T-helper 2 cell (primary cell): ENCODE measurements at regions not wholly inside any gene's neighbourhood (a gene's known extent, or its start where the extent isn't known, plus 50 kb on each side); places are given as distances from the start of the nearest gene placed in this dataset.
"Not testable (repeated sequence)": the region's sequence is repeated elsewhere in the genome, so short reads cannot be mapped to it uniquely, and the experiment has no call there.

Experiments
- DNase-seq, 5 experiments: peaks; one replicate each; pipeline versions ENCODE4 v3.0.0 to v3.0.0-alpha.2; 2012 to 2022

DNA sequence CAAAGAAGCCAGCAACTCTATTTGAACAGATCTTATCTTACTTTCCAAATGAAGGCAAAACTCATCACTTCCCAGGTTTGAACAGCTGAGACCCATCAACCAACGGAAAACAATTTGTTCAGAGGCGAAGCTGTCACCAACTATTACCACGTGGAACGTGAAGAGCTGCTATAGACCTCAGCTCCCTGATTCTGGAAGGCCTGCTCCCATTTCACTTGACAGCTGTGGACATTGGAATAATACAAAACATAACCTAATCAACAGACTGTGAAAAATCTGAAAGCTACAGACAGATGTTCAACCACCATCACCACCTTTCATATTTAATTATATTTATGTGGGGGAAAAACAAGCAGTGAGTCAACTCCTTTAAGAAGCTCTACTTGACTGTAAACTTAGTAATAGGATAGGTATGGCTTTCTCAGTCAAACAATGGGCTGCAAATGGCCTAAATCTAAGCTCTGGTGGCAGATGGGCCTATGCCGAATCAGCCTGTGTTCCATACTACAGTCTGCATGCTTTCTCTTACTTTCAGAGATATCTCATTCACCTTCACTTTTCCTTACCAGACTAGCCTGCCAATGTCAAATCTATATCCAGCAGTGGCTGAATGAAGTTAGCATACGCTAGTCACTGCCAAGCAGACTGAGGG lies 896.4 kb downstream of the TDRD15 start:
- no peak for DNase-seq

DNA sequence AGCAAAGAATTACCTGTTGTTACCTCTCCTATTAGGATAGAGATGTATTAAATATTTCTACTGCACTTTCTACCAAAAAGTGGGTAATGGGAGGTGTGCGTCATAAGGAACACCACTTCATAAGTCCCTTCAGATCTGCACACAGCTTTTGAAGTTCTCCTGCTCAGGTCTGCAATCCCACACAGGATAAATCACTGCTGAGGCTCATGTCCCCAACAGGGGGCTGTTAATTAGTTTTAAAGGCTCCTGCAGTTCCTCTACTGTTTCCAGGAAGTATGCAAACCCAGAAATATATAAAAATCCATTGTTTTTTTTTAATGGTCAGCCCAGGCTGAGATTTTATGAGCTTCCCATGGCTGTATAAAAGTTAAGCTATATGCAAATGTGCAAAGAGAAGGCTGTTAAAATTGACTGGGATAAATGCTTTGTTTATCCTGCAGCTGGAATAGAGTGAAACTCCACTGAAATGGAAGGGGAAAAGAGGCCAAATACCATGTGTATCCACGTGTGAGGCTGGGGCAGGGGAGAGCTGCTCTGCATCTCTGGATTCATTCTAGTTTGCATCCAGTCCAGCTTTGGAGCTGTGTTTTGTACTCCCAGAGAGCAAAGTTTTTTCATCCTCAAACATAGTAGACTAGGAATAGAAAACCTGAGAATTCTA lies 903.7 kb downstream of the TDRD15 start:
- DNase-seq = no peak

DNA sequence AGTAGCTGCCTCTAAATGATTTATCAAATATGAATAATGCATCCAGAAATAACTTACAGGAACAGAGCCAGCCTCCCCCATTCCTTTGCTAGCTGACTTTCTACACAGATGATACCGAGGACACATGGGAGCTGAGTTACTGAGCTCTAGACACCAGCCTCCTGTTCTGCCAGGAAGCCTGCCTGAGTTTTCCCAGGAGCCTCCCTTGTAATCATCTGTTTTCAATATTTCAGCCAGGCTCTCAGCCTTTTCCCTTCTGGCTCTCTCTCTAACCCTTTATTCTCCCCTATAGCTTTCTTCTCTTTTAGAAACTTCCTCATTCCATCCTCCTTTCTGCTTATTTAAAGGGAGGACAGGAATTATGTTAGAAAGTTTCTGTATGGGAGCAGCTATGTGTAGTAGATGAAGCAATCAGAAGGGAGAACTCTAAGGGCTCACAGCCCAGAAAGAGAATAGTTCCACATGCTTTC lies 911.6 kb downstream of the TDRD15 start:
- no peak for DNase-seq

DNA sequence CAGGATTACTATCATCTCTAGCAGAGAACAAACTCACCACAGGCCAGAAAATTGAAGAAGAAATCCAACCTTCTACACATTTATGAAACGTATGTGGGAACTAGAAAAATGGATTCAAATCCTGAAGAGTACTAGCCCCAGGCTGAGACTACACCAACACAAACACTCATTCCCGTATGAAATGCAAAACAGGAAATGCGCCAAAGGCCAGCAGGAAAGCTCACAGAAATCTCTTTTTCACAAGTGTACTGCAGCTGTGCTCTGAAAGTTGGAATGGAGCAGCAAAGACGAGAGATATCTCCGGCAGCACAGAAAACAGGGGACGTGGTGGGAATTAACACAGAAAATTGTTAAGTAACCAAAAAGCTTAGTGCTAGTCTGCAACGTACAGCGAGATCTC lies 913.5 kb downstream of the TDRD15 start:
- no peak for DNase-seq

DNA sequence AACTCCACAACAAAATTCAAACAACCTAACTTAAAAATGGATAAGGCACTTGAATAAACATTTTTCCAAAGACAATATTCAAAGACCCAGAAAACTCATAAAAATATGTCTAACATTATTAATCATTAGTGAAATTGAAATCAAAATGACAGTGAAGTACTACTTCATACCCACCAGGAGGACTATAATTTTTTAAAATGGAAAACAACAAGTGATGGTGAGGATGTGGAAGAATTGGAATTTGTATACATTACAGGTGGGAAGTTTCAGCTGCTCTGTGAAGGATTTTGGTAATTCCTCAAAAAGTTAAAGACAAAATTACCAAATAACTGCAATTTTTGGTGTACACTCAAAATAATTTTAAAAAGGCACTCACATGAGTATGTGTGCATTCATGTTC lies 920.0 kb downstream of the TDRD15 start:
- DNase-seq = no peak

DNA sequence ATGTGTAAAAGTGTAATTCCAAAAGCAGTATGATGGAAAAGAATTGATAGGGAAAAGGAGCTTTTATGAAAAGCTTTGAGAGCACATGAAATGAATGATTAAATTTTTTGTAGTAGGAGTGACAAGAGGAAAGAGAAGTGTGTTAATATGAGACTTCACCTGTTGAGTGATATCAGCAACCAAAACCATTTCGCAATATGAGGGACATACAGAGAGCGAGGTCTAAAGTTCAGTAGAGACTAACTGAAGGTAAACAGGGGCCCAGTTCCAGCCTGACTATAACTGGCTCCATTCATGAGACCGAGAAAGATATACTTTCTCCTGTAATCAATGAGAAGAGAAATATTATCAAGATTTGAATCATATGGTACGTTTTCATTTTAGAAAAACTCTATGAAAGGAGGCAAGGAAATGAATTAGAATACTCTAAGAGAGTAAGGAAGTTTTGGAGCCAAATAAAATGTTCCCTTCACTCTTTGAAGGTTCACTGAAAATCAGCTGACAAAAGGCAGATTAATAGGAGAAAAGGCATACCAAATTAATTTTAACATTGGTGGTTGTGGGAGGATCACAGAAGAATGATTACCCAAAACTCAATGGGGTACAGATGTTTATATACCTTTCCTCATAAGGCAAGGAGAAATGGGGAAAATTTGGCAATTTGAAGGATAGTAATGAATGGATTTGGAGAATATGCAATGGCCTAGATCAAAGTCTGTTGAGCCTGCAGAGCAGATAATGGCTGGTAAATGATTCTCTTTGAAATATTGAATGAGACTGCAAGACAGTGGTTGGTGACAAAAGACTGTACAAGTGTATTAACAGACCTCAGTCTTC lies 932.2 kb downstream of the TDRD15 start:
- DNase-seq = no peak

DNA sequence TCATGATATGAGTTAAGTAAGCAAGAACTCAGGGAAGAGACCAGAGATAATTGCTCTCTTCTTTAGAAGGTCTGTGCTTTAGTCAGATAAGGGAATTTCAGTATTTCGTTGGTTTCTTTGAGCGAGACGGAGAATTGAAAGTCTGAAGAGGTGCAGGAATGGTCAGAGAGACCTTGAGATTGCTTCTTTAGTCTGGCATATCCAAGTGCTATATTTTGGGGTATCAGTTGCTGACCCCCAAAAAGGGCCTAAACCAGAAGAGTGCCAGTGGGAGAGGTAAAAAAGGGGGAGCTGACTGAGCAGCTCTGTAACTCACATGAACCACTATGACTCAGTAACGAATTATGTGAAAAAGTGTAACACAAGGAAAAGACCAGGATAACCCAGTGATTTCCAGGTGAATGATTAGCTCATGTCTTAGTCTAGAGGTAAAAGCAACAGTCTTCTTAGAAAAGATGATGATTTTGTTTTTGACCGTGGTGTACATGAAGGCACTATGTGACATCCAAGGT lies 932.9 kb downstream of the TDRD15 start:
- DNase-seq = no peak

DNA sequence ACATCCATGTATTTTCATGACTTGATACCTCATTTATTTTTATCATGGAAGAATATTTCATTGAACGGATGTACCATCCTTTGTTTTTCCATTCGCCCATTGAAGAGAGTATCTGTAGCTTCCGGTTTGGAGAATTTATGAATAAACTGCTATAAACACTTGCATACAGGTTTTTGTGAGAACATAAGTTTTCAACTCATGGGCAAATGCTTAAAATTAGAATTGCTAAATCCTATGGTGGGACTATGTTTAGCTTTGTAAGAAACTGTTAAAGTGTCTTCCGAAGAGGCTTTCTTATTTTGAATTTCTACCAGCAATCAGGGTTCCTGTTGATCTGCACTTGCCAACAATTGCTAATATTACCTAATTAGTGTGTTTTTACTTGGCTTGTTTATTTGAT lies 938.9 kb downstream of the TDRD15 start:
- no peak for DNase-seq

DNA sequence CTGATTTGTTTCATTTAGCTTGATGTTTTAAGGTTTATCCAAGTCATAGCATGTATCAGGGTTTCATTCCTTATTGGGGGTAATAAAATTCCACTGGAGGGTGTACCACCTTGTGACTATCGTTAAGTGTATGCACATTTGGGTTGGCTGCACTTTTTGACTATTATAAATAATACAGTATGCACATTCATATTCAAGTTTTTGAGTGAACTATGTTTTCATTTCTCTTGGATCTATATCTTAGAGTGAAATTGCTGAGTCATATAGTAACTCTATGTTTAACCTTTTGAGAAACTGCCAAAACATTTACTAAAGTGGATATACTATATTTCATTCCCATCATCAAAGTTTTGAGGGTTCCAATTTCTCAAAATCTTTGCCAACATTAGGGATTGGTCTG lies 952.7 kb downstream of the TDRD15 start:
- DNase-seq = no peak

DNA sequence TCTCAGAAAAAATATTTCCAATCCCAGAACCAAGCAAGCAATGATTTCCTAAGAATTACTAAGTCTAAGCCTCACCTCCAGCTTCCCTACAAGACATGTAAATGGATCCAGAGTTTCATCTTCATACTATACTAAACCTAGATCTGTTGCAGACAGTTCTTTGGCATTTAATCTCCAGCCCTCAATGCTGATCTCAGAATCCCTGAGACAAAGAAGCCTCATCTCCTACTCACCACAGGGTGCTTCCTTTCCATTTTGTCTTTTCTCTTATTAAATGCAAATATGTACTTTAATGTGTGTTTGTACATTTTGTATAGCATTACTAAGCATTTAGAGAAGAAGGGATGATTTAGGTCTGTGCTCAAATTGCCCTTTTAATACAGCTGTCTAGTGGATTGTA lies 954.9 kb downstream of the TDRD15 start:
- no peak for DNase-seq

DNA sequence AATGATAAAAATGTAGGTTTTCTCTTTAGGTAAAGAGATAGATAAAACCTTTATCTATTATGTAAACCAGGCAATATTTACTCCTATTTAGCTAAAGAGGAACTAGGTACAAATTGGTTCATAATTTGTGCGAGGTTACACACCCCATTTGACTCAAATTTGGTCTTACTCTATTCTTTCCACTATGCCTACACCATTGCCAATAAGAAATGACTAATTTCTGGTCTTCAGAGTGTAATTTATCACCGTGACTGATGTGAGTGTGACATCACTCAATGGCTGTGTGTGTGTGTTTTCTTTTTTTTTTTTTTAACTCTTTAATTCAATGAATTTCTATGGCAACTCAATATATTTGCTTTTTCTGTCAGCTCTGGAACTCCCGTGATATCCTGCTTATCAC lies 955.8 kb downstream of the TDRD15 start:
- DNase-seq = no peak

DNA sequence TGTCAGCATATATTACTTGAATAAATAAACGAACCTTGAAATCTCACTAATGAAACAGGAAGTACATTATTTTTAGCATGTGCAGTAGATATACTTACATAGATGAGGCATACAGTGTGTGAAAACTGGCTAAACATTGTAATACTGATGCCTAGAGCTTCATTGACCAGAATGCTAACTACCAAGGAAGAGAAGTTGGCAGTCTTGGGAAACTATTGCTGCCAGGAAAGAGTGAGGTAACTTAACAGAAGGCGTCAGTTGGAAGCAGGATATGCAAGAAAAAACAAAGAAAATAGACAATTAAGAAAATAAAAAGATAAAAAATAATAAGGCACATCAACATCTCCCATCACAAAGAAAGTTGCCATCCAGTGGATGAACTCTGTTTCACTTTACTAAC lies 963.0 kb downstream of the TDRD15 start:
- no peak for DNase-seq

DNA sequence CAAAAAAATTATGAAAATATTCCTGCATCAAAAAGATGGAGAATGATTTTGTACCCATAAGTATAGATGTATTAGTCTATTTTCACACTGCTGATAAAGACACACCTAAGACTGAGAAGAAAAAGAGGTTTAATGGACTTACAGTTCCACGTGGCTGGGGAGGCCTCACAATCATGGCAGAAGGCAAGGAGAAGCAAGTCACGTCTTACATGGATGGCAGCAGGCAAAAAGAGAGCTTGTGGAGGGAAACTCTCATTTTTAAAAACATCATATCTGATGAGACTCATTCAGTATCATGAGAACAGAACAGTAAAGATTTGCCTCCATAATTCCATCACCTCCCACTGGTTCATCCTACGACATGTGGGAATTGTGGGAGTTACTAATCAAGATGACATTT lies 979.8 kb downstream of the TDRD15 start:
- not testable (repeated sequence) for DNase-seq

DNA sequence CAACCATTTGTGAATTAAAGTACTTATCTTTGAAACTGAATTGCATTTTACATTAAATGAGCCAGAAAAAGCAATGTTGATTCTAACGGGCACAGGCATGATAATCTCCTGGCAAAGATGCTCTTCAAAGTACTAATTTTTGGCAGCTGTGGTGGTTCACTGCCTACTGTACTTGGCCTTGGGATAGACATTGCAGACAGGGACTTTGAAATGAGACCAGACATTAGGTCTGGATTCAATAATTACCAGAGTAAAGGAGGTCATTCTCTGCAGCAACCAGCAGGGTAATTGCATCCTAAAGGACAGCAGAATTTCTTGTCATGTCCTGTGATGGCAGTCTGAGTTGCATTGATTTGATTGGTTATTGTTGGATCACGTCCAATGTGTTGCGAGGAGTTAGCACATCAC lies 986.5 kb downstream of the TDRD15 start:
- no peak for DNase-seq

DNA sequence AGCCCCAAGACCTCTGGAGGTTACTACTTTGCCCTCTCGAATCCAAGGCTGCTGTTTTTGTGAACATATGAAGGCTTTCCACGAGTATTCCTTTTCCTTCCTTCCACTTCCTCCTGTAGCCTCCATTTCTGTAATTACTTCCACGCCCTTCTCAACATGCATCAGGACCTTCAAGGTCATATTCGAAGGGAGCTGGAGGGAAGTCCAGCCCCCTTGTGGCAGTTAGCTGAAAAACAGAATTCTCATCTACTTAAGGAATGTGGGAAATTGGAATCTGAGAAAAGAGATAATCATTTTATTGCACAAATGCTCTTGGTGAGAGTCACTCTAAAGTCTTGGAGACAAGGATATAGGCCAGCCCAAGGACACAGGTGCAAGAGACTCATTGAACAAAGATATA lies 1000.2 kb downstream of the TDRD15 start:
- DNase-seq = no peak

DNA sequence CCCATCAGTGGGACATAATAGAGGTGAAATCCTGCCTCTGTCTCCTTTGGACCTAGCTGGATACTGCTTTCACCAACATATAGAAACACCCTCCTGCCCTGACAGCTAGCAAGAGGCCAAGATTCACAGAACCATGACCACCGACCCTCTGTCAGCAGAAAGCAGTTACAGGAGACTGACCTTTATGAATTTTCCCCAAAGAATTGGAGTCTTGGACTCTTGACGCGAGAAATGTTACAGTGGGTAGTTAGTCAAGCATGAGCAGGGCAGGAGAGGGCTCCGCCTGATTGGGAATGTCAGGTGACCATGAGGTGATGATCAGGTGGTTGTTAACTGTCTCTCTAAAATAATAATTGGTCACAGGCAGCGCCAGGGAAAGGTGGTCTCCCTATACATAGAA lies 1002.3 kb downstream of the TDRD15 start:
- no peak for DNase-seq

DNA sequence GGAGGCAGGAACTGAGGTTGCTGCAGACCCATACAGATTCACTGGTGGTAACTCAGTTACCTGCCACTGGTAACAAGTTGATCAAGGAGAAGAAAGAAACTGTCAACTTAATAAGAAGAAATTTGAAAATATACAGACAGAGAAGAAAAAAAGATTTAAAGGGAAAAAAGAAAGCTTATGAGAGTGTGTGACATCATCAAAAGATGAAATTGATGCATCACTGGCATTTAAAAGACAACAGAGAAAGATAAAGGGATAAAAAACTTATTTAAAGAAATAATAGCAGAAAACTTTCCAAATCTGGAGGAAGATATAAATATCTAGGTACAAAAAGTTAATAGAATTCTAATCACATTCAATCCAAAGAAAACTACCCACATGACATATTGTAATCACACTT lies 1003.2 kb downstream of the TDRD15 start:
- DNase-seq = no peak

DNA sequence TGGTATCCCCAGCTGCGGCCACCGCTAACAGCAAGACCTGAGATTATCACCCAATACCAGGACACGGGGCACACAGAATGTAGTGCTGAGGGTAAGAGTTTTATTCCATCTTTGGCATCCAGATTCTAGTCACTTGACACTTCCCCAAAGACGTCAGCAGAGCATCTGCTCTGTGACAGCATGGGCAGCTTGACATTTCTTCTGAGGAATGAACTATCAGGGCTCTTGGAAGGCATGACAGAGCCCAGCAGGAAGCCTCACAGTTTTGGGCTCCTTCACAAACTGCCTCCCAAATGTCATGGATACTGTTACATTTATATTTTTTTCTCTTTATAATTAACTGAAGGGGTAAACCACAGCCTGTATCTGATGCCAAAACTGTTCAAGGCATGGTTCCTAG lies 1010.7 kb downstream of the TDRD15 start:
- no peak for DNase-seq

DNA sequence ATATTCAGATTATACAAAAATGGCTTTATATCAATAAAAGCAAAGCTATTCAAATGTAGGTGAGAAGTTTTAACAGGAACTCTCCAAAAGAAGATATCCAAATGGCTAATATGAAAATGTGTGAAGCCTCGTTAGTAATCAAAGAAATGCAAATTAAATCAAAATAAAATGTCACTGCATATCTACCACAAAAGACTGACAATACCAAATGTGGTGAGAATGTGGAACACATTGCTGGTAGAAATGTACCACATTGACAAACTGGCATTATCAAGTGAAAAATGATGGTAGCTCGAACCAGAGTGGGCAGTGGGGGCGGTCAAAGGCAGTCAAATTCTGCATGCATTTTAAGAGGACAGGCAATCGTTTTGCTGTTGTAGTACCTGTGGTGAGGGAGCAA lies 1012.7 kb downstream of the TDRD15 start:
- DNase-seq = no peak

DNA sequence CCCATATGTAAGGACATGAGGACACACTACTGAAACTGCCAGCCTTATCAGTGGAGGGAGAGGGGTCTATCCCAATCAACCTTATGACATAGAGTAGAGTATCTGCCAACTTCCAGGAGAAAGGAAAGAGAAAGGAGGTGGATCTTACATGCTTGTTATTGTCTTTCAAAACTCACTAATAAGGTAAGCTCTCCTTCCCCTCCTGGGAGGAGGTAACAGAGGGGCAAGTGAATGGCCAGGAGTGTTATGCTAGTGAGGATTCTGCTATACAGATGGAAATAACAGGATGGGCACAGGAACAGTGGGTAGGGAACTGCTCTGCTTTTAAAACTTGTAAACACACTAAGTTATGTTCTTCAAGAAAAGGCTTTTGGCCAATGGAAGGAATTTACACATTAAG lies 1020.1 kb downstream of the TDRD15 start:
- no peak for DNase-seq

DNA sequence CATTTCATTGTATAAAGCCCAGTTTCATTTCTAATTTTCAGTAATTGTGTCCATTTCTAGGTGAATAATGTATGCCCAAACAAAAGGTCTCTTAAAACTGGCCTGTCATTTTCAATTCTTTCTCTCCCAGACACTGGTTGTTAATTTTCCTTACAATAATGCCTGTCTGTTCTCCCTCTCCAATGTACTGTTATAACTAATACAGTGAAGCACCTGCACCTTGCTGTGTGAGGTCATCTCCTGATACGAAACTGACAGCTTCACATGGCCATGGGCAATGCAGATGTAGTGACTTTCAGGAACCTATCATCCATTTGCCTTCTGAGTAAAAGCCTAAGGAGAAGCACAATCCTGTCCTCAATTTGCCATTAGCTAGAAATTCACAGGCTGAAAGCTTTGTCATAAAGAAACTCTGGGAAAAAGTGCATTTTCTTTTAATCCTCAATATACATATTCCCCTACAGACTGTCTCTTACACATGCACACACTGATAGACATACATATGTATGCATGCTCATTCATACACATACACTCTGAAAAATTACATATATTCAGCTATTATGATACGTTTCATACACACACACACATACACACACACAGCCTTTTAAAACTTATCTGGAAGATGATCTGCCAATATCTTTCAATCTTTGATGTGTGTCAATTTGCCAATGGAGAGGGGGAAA lies 1030.3 kb downstream of the TDRD15 start:
- no peak for DNase-seq

DNA sequence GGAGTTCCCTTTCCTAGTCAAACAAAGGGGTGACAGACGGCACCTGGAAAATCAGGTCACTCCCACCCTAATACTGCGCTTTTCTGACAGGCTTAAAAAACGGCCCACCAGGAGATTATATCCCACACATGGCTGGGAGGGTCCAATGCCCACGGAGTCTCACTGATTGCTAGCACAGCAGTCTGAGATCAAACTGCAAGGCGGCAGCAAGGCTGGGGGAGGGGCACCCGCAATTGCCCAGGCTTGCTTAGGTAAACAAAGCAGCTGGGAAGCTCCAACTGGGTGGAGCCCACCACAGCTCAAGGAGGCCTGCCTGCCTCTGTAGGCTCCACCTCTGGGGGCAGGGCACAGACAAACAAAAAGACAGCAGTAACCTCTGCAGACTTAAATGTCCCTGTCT lies 1032.9 kb downstream of the TDRD15 start:
- DNase-seq = not testable (repeated sequence)

DNA sequence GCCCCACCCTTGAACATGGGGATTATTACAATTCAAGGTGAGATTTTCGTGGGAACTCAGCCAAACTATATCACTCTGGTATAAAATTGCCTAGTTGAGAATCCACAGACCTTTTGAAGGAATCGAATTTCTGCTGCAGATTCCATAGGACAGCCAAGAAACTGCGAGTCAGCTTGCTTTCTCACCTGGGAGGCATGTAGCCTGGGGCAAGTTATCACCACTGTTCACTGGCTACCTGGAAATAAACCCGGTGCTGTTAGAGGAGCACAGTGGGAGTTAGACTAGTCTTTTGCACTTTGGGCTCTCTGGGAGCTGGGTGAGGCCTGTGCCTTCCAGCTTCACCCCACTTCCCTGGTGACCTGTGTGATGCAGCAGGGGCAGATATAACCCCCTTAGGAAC lies 1043.5 kb downstream of the TDRD15 start:
- DNase-seq = no peak
